Stimulated activated CD4-positive, alpha-beta T cell treated with anti-CD3 and anti-CD28 coated beads, Interleukin-12 subunit alpha, Interleukin-12 subunit beta, amount 100 ng/mL, for 48 hours (primary cell): ENCODE measurements at regions not wholly inside any gene's neighbourhood (a gene's known extent, or its start where the extent isn't known, plus 50 kb on each side); places are given as distances from the start of the nearest gene placed in this dataset.
"Not testable (repeated sequence)": the region's sequence is repeated elsewhere in the genome, so short reads cannot be mapped to it uniquely, and the experiment has no call there.

ENCODE experiments used
- DNase-seq, 3 donors: peaks; one replicate each; pipeline ENCODE4 v3.0.0-alpha.2; 2020; ENCODE audit warnings: low read depth in 2 of 3, low spot score in 1 of 3

- DNase-seq = no peak
Observed at GRCh38 chr4:31007858-31008257, 287.7 kb downstream of the PCDH7 start.

- no peak for DNase-seq
Observed at GRCh38 chr4:31009926-31010325, 289.8 kb downstream of the PCDH7 start.

- DNase-seq = no peak
Observed at GRCh38 chr4:31015123-31015522, 295.0 kb downstream of the PCDH7 start.

DNA sequence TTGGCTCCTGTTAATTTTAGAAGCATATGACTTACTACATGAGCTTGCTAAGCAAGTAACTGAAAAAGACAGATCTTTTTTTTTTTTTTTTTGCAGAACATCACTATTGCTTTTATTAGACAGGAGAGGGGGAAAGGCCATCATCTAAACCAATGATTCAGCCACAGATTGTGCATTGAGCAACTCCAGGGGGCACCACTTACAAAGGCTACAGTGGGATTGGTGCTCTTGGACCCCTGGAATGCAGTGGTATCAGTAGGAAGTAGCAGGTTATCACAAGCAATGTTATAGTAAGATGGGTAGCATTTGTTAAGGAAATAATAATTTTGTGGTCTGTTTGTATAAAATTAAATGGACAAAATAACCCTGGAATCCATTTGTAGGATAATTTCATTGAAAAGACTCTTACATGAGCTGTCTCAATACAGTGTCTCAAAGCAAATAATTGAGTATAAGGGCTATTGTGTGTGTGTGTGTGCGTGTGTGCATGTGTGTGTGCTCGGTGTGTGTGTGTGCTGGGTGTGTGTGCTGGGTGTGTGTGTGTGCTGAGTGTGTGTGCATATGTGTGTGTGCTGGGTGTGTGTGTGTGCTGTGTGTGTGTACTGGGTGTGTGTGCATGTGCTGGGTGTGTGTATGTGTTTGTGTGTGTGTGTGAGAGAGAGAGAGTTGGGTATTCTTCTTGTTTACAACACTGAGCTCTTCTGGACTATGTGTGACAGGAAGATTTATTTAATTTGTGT is 296.3 kb downstream of the PCDH7 start:
- no peak for DNase-seq

GRCh38 chr4:31020363-31020762 is 300.2 kb downstream of the PCDH7 start:
- DNase-seq = no peak

- no peak for DNase-seq
Observed at GRCh38 chr4:31021008-31021407, 300.8 kb downstream of the PCDH7 start.

DNA sequence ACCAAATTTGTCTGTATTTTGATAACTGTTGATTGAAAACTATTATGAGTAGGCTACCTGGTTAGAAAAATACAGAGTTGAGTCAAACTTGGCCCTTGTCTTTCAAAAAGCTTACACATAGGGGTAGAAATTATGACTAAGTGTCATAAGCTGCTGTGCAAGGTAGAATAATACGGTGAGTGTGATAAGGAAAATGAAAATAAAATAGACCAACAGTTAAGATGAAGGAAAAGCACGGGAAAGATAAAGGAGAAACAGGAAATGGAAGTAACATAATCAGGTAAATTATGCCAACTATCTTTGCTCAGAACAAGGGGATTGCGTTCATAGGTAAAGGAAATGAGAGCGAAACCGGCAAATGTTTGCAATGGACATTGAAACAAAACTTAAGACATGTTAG is 302.5 kb downstream of the PCDH7 start:
- DNase-seq = no peak

GRCh38 chr4:31023109-31023508 is 302.9 kb downstream of the PCDH7 start:
- DNase-seq = no peak

- DNase-seq = no peak
Observed at GRCh38 chr4:31023742-31024141, 303.6 kb downstream of the PCDH7 start.

- DNase-seq = not testable (repeated sequence)
Observed at GRCh38 chr4:31024781-31025180, 304.6 kb downstream of the PCDH7 start.

DNA sequence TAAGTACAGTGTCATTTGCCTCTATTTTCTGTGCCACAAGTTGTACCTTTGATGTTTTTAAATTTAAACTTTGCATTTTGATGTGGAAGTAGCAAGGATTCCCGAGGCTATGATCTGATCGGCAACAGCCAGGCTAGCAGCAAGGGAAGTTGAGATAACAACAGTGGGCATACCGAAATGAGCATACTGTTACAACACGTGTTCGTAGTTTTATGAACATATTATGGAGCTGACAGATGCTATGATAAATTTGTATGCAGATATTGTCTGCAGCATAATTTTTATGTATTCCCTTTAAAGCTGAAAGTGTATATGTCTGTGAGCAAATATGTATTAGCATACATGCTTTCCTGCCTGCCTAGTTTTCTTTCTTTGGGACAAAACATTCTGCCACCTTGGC is 306.1 kb downstream of the PCDH7 start:
- DNase-seq = no peak

GRCh38 chr4:31034550-31034949 is 314.4 kb downstream of the PCDH7 start:
- no peak for DNase-seq

- no peak for DNase-seq
Observed at GRCh38 chr4:31035761-31036160, 315.6 kb downstream of the PCDH7 start.

DNA sequence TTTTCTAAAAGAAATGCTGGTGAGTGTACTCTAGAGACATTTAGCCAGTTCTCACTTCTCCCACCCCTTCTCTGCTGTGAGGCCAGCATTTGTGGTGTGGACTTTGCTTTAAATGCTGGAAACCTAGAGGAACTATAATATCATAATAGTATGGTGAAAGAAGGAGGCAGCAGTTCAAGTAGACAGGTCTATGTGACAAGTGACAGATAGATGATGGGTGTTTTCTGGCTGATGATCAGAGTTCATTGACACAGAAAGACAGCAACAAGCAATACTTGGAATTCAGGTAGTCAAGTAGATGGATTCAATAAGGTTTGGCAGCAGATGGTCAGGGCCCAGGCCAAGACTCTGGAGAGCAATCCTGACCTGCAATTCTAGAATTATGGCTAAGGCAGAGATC is 317.5 kb downstream of the PCDH7 start:
- DNase-seq = no peak

GRCh38 chr4:31039382-31039781 is 319.2 kb downstream of the PCDH7 start:
- no peak for DNase-seq

DNA sequence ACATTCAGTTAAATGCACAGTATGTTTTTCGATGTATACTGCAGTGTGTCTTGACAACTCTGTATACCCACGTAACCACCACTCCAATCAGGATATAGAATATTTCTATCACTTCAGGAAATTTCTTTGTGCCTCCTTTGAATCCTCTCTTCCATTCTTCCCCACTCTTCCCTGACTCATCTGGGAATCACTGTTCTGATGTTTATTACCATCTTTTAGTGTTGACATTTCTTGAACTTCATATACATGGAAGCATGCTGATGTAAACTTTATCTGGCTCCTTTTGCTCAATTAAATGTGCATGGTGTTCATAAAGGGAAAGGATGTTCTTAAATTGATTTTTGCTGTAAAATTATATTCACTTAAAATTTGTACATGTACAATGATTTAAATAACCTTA is 319.9 kb downstream of the PCDH7 start:
- no peak for DNase-seq

GRCh38 chr4:31041385-31041784 is 321.2 kb downstream of the PCDH7 start:
- DNase-seq = no peak

DNA sequence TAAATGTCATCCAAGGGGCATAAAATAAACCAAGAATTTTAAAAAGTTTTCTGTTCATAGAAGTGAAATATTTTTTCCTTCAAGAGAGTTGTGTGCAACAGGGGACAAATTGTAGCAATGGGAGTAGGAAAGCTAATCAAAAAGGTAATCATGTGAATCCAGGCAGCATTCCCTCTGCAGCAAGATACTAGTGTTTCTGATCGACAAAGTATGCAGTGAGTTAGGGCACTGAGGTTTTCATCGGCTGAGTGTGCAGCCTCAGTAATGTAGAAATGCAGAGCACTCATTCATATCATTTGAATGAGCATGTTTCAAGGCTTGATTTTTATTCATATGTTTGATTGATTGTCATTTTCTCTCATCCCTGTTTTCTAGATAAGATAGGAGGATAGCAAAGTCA is 321.7 kb downstream of the PCDH7 start:
- DNase-seq = no peak

GRCh38 chr4:31043382-31044062 is 323.4 kb downstream of the PCDH7 start:
- no peak for DNase-seq

DNA sequence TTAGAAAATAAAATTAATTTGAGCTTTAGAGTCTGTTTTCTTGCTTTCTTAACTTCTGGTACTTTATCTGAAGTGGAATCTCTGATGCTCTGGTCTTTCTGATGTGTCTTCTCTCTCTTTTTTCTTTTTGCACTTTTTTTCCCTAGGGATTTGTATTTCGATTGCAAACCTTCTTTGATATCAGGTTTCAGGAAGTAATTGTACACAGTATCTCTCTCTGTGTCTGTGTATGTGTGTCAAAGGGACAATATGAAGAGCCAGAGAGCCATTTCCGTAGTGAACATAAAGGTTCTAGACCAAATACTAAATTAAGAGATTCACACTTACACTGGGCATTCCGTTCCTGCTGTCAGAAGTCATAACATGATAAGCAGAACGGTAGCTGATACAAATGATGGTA is 325.0 kb downstream of the PCDH7 start:
- no peak for DNase-seq

GRCh38 chr4:31045724-31046318 is 325.7 kb downstream of the PCDH7 start:
- no peak for DNase-seq

- DNase-seq = no peak
Observed at GRCh38 chr4:31051151-31051550, 331.0 kb downstream of the PCDH7 start.

DNA sequence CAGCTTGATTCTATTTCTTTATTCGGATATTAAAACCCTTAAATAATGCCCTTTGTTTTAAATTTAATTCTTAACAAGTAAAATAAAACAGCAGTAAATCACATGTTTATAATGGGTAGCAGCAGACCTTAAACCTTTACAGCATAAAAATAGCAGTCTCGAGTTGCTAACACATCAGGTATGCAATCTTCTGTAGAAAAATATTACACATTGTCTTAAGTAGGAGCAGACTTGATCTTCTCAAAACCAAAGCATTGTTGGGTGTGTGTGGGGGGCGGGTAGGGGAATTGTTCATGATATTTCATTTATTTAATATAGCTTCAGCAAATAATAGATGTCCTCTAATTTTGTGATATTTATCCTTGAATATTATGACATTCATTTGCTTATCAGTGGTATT is 331.4 kb downstream of the PCDH7 start:
- no peak for DNase-seq
